ENCODE measurements at regions not wholly inside any gene's neighbourhood (a gene's known extent, or its start where the extent isn't known, plus 50 kb on each side); places are given as distances from the start of the nearest gene placed in this dataset.
A peak's percentile ranks its signal among the peaks of the same experiment; 100 is the strongest.
"Not testable (repeated sequence)": the region's sequence is repeated elsewhere in the genome, so short reads cannot be mapped to it uniquely, and the experiment has no call there.

GRCh38 chr7:142698429-142698828 is 50.8 kb upstream of the PRSS1 start:
- no peak for DNase-seq

DNA sequence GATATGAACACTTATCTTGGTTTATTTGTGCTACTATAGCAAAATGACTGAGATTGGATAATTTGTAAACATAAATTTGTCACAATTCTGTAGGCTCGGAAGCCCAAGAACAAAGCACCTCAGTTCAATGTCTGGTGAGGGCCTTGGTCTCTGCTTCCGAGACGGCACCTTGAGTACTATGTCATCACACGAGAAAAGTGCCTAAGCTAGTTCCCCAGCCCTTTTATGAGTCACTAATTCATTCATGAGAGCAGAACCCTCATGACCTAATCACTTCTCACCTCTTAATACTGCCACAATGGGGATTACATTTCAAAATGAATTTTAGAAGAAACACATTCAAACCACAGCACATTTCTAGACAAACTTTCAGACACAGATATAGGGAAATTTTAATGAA is 52.0 kb upstream of the PRSS1 start:
- no peak for DNase-seq

GRCh38 chr7:142696456-142697179 is 52.7 kb upstream of the PRSS1 start:
- DNase-seq = no peak

DNA sequence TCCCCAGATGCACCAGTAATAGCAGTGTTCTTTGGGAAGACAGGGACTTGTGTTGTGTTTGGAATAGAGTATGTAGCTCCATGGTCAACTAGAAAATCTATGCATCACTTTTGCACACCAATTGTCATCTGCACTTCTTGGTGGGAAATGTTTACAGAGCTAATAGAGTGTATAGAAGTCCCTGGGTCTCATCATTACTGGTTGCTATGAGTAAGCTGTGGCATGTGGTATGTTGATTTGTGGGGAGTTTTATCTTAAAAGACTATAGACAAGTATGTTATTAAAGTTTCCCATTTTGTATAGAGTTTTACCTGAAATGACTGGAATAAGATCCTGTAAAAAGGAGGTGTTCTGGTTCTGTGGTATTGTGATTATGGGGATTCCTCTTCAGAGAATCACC is 55.4 kb upstream of the PRSS1 start:
- no peak for DNase-seq

DNA sequence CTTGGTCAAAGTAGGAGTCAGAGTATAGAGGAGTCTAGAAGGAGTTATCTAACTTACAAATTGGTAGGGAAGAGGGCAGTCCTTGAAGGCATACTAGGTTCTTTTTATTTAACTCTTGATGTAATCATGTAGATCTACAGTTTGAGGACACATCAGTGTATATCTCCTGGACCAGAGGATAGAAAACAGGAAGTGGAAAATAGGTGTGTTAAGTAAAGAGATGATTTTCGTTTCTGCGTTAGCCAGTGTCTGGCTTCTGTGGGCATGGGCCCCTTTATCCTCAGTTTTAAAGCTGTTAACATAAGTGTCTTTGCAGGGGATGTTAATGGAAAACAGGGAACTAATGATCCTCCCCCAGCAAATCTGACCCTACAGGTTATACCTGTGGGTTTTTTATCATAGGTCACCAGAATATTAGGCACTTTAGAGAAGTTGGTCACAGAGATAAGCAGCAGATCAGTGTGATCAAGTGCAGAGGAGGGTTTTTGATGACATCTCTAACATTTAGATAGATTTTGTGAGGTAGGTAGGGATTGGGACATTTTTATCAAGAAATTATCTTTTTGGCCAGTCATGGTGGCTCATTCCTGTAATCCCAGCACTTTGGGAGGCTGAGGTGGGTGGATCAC is 58.6 kb upstream of the PRSS1 start:
- no peak for DNase-seq

GRCh38 chr7:142689439-142690120 is 59.7 kb upstream of the PRSS1 start:
- DNase-seq = peak; percentile 87 to 96

- peak; percentile 42 to 62 for DNase-seq
Measured at GRCh38 chr7:142685877-142686508, 63.3 kb upstream of the PRSS1 start.

GRCh38 chr7:142681314-142682092 is 67.8 kb upstream of the PRSS1 start:
- no peak for DNase-seq

DNA sequence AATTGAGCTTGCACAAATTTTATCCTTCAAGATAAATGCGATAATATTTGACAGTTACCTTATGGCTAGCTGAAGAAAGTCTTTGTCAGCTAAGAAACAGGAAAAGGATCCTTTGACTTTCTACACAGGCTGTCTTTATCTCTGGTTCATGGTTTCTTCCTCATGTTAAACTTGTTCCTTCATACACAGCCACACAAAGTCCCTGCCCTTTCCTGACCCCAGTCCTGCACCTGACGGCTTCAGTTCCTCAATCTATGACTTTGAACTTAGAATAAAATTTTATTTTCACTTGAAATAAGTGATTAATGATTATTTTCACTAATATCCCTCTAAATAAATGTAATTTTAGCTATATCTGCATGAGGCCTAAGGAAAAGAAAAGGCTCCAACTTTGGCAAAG is 77.8 kb upstream of the PRSS1 start:
- DNase-seq = no peak

GRCh38 chr7:142670511-142670910 is 78.8 kb upstream of the PRSS1 start:
- no peak for DNase-seq

DNA sequence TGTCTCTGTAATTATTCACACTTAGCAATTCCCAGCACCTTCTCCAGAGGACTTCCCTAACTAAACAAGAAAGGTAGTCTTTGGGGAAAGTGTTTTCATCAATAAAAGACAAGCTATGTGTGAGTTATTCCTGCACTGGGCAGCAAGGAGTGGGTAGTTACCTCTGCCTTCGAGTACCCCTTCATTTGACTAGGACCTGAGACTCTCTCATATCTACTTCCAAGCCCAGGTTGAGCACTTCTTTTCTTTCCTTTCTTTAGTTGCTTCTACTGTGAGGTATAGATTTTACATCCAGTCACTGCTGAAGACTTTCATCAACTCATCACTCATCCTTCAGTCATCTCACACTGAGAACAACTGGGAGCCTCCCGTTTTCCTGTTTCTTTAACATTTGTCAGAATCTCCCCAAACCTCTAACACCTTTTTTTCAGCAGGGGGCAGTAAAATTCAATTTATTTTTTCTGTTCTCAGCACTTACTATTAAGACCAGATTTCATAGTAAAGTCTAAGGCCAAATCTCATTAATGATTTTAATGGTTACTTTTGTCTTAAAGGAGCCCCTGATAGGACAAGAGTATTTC is 80.1 kb upstream of the PRSS1 start:
- DNase-seq = peak; percentile 36 to 50

GRCh38 chr7:142668495-142668894 is 80.8 kb upstream of the PRSS1 start:
- no peak for DNase-seq

DNA sequence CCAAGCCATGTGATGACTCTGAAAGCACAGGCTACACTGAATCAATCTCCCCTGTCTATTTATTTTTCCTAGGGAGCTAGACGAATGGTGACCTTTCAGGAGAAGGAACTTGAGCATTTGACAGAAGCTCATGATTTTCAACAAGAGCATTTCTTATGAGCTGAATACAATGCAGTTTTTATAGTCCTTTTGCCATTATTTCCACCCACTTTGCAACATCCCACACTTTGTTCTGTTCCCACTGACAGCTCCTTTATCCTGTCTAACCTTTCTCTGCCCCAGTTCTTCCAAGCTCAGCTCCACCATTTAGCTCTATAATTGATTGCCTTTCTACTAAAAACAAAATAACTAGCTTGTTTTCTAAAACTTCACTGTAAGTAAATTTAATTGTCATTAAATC is 91.9 kb upstream of the PRSS1 start:
- DNase-seq = no peak

DNA sequence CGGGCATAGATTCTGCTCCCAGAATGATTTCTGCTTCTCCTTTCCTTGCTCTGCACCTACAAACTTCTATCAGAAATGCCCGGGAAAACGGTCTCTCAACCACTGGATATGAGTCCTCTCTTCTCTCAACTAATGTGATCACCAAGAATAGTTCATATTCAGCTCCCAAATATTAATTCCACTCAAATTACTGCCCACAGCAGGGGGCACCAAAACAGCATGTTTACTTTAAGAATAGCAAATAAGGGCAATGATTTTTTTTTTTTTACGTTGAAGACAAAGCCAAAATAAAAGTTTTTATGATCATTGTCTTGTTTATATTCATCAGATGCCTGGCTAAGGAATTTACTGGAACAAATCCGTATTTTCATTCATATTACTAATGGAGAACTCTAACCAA is 94.9 kb upstream of the PRSS1 start:
- no peak for DNase-seq

DNA sequence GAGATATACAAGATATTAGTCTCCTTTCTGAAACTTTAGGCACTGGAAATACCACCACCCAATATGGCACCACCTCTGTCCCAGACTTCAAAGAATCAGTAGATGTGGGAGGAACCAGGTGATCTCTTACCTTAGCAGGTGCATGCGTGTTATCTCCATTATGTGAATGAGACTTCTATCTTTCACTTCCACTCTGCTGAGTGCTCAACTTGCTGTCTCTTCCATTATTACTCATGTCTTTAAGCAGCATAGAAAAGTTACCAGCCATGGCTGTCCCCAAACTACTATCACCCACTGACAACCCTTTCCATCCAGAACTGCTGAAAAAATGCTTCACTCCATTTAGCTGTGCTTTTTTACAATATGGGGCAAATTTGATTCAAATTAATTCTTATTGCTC is 101.5 kb upstream of the PRSS1 start:
- no peak for DNase-seq

GRCh38 chr7:142646386-142647140 is 102.7 kb upstream of the PRSS1 start:
- DNase-seq = peak in 1 of 2 experiments; percentile 60

DNA sequence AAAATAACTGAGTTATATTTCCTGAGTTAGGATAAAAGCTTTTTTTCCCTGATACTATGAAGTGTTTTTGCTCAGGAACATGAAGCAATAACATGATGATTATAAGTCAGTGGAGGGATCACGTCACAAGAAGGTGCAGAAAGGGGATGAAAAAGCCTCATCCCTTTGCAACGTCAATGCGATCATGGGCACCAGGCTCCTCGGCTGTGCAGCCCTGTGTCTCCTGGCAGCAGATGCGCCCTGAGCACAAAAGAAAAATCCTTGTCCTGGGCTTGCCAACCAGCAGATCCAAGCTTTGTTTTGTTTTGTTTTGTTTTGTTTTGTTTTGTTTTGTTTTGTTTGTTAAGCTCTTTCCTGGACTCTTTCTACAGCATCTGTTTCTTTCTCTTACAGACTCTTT is 103.5 kb upstream of the PRSS1 start:
- DNase-seq = peak; percentile 27 to 33

DNA sequence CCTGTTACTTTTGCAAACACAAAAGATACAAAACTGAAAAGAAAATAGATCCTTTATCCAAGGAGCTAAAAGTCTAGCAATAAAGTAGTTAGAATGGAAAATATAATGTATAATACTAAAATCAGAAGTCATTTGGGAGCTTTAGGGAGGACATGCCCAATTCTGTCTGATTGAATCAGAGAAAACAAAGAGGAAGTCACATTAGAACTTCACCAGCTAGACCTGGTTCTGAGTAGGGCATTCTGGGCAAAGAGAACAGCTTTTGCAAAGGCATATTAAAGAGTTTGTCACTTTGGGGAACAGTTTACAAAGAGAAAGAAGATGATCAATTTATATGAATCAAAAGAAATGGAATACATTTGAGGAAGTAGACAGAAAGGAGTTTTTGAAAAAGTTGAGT is 107.0 kb upstream of the PRSS1 start:
- DNase-seq = no peak

DNA sequence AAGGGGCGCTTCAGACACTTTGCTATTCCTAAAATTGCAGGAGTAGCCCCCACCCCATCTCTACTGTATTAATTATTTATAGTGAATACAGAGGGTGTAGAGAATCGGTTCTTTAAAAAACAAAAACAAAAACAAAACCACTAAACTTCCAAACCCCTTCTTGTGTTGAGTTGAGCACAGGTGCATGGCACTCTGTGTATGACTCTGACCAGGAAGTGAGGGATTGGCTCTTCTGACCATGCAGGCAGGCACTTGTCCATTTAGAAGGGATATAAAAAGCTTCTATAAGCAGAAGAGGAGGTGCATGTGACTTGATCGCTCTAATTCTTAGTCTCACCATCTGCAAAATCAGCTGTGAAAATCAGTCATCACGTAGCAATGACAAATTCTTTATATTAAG is 108.0 kb upstream of the PRSS1 start:
- DNase-seq = not testable (repeated sequence)

GRCh38 chr7:142638581-142638980 is 110.7 kb upstream of the PRSS1 start:
- no peak for DNase-seq

- DNase-seq = no peak
Measured at GRCh38 chr7:142637240-142637639, 112.0 kb upstream of the PRSS1 start.

- no peak for DNase-seq
Measured at GRCh38 chr7:142636751-142637150, 112.5 kb upstream of the PRSS1 start.

Data from NCI-H2081 (cell line).